Lung (tissue), 11 donors: ENCODE measurements at regions not wholly inside any gene's neighbourhood (a gene's known extent, or its start where the extent isn't known, plus 50 kb on each side); places are given as distances from the start of the nearest gene placed in this dataset.
"Not testable (repeated sequence)": the region's sequence is repeated elsewhere in the genome, so short reads cannot be mapped to it uniquely, and the experiment has no call there.

Experiments
- ATAC-seq: fragments of 200-7000 bp; cut with Tn5 transposase; one replicate; pipeline ENCODE4 v1.9.1; 2020; ENCODE audit warnings: moderate number of reproducible peaks; ENCODE audit not compliant: insufficient read depth, low FRiP score
- DNase-seq, 3 donors: peaks; one replicate each; pipeline ENCODE4 v3.0.0-alpha.2; 2013 to 2017
- H3K27ac ChIP-seq, 2 donors: one replicate each; pipeline ENCODE4 v1.5.1; 2013; ENCODE audit warnings: mild to moderate bottlenecking in 2 of 2, moderate library complexity in 2 of 2, control low read depth in 1 of 2, inconsistent platforms in 1 of 2, low read depth in 1 of 2, low read length in 1 of 2
- H3K27me3 ChIP-seq, 3 donors: one replicate each; pipeline ENCODE4 v1.5.1; 2013; ENCODE audit warnings: low read length in 2 of 3; ENCODE audit not compliant: control insufficient read depth in 3 of 3, insufficient read depth in 3 of 3
- H3K36me3 ChIP-seq, 4 donors: one replicate each; pipeline ENCODE4 v1.5.1; 2013; ENCODE audit warnings: low read length in 4 of 4, mild to moderate bottlenecking in 1 of 4, moderate library complexity in 1 of 4; ENCODE audit not compliant: control insufficient read depth in 4 of 4, insufficient read depth in 4 of 4
- H3K4me1 ChIP-seq, 5 donors: one replicate each; pipeline ENCODE4 v1.5.1; 2013; ENCODE audit warnings: low read length in 5 of 5, mild to moderate bottlenecking in 2 of 5, moderate library complexity in 1 of 5; ENCODE audit not compliant: control insufficient read depth in 5 of 5, insufficient read depth in 5 of 5
- H3K4me3 ChIP-seq: one replicate; pipeline ENCODE4 v1.5.1; 2013; ENCODE audit warnings: mild to moderate bottlenecking, control low read depth, moderate library complexity
- H3K9ac ChIP-seq, 2 donors: one replicate each; pipeline ENCODE4 v1.5.1; 2013; ENCODE audit warnings: low read length in 2 of 2, control low read depth in 1 of 2; ENCODE audit not compliant: insufficient read depth in 1 of 2
- H3K9me3 ChIP-seq, 4 donors: one replicate each; pipeline ENCODE4 v1.5.1; 2013; ENCODE audit warnings: low read length in 3 of 4, mild to moderate bottlenecking in 1 of 4, moderate library complexity in 1 of 4; ENCODE audit not compliant: control insufficient read depth in 4 of 4, insufficient read depth in 3 of 4
- CTCF ChIP-seq: IDR thresholded peaks from 2 replicates; pipeline ENCODE4 v1.5.1; 2012; ENCODE audit warnings: mild to moderate bottlenecking; ENCODE audit errors: control extremely low read depth, extremely low read depth
- WGBS, 2 donors: extraction: QIAGEN DNeasy Blood & Tissue Kit; methylation state at CpG; one replicate each; pipeline ENCODE4 v1.1.7; 2013; 5-methylcytosine and 5-hydroxymethylcytosine counted together
- donor health status: control.
- donor health status: control.
- donor health status: Bipolar disorder and iron deficiency.
- donor health status: healthy.
- donor health status: DM: yes; HTN: yes; CAD: no.

DNA sequence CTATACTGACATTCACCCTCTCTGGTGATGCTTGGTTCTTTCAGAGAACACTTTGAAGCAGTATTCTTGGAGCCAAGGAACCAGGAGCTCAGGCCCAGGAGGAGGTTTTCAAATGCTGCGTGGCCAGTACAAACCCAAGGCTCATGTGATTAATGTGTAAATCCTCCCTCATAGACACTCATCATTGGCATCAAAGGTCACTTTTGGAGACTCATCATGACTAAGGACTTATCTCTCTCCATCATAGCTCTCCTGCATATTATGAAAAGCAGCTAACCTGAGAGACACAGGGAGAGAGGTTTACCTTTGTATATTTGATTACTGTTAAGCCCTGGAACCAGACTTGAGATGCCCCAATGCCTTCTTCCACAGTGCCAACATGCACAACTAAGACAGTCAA is 115.3 kb upstream of the SRD5A2 start:
- Histone ChIP-seq H3K27me3 (no peaks in the 10 kb centered on the region), H3K4me3 (no peak overlapping the region), H3K4me1 (no peaks in the 10 kb centered on the region), H3K9ac (no peak overlapping the region), H3K36me3 (no peaks in the 10 kb centered on the region), H3K27ac (no peak overlapping the region), H3K9me3 (peaks cover 8 to 48% (median 32%) of the 10 kb centered on the region in 4 donors)
- WGBS, 2 donors, result 88 to 91% methylated on average over 1 of the region's 1 CpG
- TF ChIP-seq CTCF, result no peak
- ATAC-seq (no peak), DNase-seq (no peak)

- WGBS, 2 donors, result 56 to 69% methylated on average over 3 of the region's 3 CpGs
- no peak overlapping the region for H3K27ac ChIP-seq
- DNase-seq (no peak), ATAC-seq (no peak)
- H3K9ac ChIP-seq, result no peak overlapping the region
- no peaks in the 10 kb centered on the region for H3K36me3 ChIP-seq
- H3K27me3 ChIP-seq, result no peaks in the 10 kb centered on the region
- H3K4me1 ChIP-seq, result no peaks in the 10 kb centered on the region
- peaks cover 8 to 46% (median 32%) of the 10 kb centered on the region in 4 donors for H3K9me3 ChIP-seq
- H3K4me3 ChIP-seq, result no peak overlapping the region
- TF ChIP-seq CTCF, result no peak
Observed at GRCh38 chr2:31694444-31694843, 113.7 kb upstream of the SRD5A2 start.

DNA sequence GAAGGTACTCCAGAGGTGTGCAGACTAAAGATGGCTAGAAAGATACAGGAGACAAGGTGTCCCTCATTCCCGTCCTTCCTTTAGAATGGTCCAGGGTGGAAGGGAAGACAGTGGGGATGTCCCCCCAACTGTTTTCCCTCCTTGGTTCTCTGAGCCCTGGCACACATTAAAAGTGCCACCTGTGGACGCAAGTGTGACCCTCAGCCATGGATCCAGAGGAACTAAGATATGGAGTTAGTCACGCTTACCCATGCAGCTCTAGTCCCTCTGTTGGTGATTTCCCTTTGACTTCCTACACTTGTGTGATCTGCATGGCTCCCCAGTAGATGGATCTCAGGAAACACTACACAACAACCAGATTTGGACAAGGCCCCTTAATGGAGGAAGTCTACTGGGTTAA is 113.1 kb upstream of the SRD5A2 start:
- WGBS, 2 donors, result 76 to 88% methylated on average over 3 of the region's 3 CpGs
- DNase-seq (peak in 1 of 3 donors; percentile 3), ATAC-seq (no peak)
- Histone ChIP-seq H3K9ac (no peak overlapping the region), H3K27ac (no peak overlapping the region), H3K4me1 (no peaks in the 10 kb centered on the region), H3K36me3 (no peaks in the 10 kb centered on the region), H3K9me3 (peaks cover 8 to 46% (median 32%) of the 10 kb centered on the region in 4 donors), H3K4me3 (no peak overlapping the region), H3K27me3 (no peaks in the 10 kb centered on the region)
- no peak for TF ChIP-seq CTCF

DNA sequence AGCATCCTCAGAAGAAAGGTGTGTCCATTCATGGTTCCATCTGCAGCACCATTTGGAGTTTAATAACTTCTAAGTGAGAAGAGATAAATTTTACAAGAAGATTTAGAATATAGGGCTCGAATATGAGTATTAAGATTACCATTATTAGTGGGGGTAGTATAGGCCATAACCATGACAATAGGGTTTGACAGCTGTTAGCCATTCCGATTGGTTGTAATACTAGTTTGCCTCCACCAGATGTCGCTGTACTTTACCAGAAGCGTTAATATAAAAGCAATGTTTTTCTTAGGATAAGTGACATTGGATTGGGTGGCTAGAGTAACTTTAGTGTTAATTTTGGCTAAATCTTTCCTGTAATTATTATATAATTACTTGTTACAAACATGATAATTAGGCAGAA is 107.5 kb upstream of the SRD5A2 start:
- H3K27me3 ChIP-seq, result no peaks in the 10 kb centered on the region
- H3K4me3 ChIP-seq, result no peak overlapping the region
- 41 to 45% methylated on average over 4 of the region's 4 CpGs for WGBS, 2 donors
- H3K36me3 ChIP-seq, result no peaks in the 10 kb centered on the region
- H3K9me3 ChIP-seq, result peaks cover 2 to 25% (median 24%) of the 10 kb centered on the region in 4 donors
- no peak for TF ChIP-seq CTCF
- H3K27ac ChIP-seq, result no peak overlapping the region
- no peak overlapping the region for H3K9ac ChIP-seq
- no peak for ATAC-seq
- no peak for DNase-seq
- no peaks in the 10 kb centered on the region for H3K4me1 ChIP-seq

DNA sequence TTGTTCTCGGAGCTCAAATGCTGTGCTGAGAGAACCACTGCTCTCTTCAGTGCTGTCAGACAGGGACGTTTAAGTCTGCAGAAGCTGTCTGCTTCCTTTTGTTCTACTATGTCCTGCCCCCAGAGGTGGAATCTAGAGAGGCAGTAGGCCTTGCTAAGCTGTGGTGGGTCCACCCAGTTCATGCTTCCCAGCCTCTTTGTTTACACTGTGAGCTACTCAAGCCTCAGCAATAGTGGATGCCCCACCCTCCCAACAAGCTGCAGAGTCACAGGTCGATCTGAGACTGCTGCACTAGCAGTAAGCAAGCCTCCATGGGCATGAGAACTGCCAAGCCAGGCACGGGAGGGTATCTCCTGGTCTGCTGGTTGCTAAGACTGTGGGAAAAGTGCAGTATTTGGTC is 102.8 kb upstream of the SRD5A2 start:
- not testable (repeated sequence) for H3K4me3 ChIP-seq, H3K4me1 ChIP-seq, H3K9ac ChIP-seq, H3K27ac ChIP-seq, DNase-seq, ATAC-seq, H3K27me3 ChIP-seq, H3K36me3 ChIP-seq
- peaks cover 2 to 15% (median 9%) of the 10 kb centered on the region in 4 donors for H3K9me3 ChIP-seq
- 50 to 64% methylated on average over 4 of the region's 4 CpGs for WGBS, 2 donors
